ENCODE measurements at regions not wholly inside any gene's neighbourhood (a gene's known extent, or its start where the extent isn't known, plus 50 kb on each side); places are given as distances from the start of the nearest gene placed in this dataset.

DNA sequence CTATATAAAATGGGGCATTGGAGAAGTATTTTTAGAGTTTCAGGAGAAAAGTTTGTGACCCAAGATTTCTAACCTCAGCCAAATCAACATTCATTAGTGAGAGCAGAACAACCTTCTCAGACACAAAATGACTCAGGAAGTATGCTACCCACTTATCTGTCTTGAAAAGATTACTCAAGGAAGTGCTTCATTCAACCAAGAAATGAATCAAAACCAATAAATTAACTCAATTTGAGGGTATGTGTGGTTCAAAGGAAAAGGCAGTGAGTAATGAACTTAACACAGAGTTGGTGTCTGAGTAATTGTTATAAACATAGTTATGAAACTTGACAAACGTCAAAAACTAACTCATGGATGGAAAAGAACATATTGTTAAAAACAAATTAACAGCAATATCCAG, 227.6 kb downstream of the HAO1 start:
- Histone ChIP-seq H3K27ac (replicated peaks; ENCODE audit: low read length) (no peak overlapping the region), H3K27me3 (ENCODE audit: control insufficient read depth in 3 of 3, insufficient read depth in 3 of 3, low read depth in 1 of 3, low read length in 3 of 3) (no peaks in the 10 kb centered on the region), H2BK15ac (ENCODE audit: low read length) (no peak overlapping the region), H3K36me3 (replicated peaks in 1 of 2; ENCODE audit: control insufficient read depth in 2 of 2, insufficient read depth in 2 of 2, low read length in 2 of 2) (no peaks in the 10 kb centered on the region), H3K4ac (ENCODE audit: low read length) (no peak overlapping the region), H2BK12ac (ENCODE audit: low read length) (no peak overlapping the region), H2BK120ac (ENCODE audit: low read depth, low read length) (no peak overlapping the region), H2BK5ac (ENCODE audit: low read length) (no peak overlapping the region), H3K79me1 (ENCODE audit: low read depth, low read length) (no peaks in the 10 kb centered on the region), H4K8ac (ENCODE audit: low read depth, low read length) (no peak overlapping the region), H3K18ac (ENCODE audit: low read length) (no peak overlapping the region), H3K4me1 (ENCODE audit: control insufficient read depth in 2 of 2, insufficient read depth in 1 of 2, low read depth in 1 of 2, low read length in 2 of 2) (no peaks in the 10 kb centered on the region), H3K23ac (ENCODE audit: low read depth, low read length, poor library complexity) (no peak overlapping the region), H2AK5ac (ENCODE audit: low read depth, low read length) (no peak overlapping the region), H3K4me3 (ENCODE audit: low read length in 2 of 2) (no peak overlapping the region), H2AFZ (ENCODE audit: low read length) (no peak overlapping the region), H4K91ac (ENCODE audit: low read depth, low read length, poor library complexity) (no peak overlapping the region), H3K9me3 (replicated peaks in 1 of 2; ENCODE audit: control insufficient read depth in 2 of 2, insufficient read depth in 1 of 2, low read depth in 1 of 2, low read length in 2 of 2) (no peaks in the 10 kb centered on the region), H3K4me2 (ENCODE audit: insufficient read depth, low read length, poor library complexity, severe bottlenecking) (no peak overlapping the region), H3K14ac (ENCODE audit: low read length) (no peak overlapping the region), H3K9ac (ENCODE audit: low read depth, low read length, poor library complexity) (no peak overlapping the region)
- no CpG with 5 or more reads among the region's 1 CpG for WGBS, 2 donors (ENCODE audit: extremely low coverage in 2 of 2, insufficient read length in 2 of 2, insufficient replicate concordance in 1 of 2)
- DNase-seq (ENCODE audit: low spot score): no peak

DNA sequence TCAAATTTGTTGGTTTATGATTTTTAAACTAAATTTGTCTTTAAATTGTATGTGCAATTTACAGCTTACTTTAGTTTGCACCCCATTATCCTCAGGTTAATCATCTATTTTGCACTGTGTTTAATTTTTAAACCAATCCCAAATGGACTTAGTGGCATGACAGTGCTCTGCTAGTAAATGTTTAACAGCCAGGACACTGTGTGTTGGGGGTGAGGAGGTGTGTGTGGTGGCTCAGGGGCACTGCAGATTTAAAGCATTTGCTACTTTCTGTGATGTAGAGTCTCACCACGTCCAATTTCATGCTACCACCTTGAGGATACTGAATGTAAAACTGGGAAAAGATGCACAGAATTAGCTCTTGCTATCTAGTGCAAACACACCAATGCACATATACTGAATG, 225.7 kb downstream of the HAO1 start:
- no peak overlapping the region for H2BK5ac ChIP-seq (ENCODE audit: low read length)
- no peak overlapping the region for H2AFZ ChIP-seq (ENCODE audit: low read length)
- no CpG with 5 or more reads among the region's 1 CpG for WGBS, 2 donors (ENCODE audit: extremely low coverage in 2 of 2, insufficient read length in 2 of 2, insufficient replicate concordance in 1 of 2)
- no peak overlapping the region for H2BK120ac ChIP-seq (ENCODE audit: low read depth, low read length)
- no peaks in the 10 kb centered on the region for H3K79me1 ChIP-seq (ENCODE audit: low read depth, low read length)
- no peak overlapping the region for H2BK12ac ChIP-seq (ENCODE audit: low read length)
- no peaks in the 10 kb centered on the region for H3K27me3 ChIP-seq (ENCODE audit: control insufficient read depth in 3 of 3, insufficient read depth in 3 of 3, low read depth in 1 of 3, low read length in 3 of 3)
- no peak overlapping the region for H2BK15ac ChIP-seq (ENCODE audit: low read length)
- H3K23ac ChIP-seq (ENCODE audit: low read depth, low read length, poor library complexity): no peak overlapping the region
- H3K14ac ChIP-seq (ENCODE audit: low read length): no peak overlapping the region
- no peaks in the 10 kb centered on the region for H3K9me3 ChIP-seq (replicated peaks in 1 of 2; ENCODE audit: control insufficient read depth in 2 of 2, insufficient read depth in 1 of 2, low read depth in 1 of 2, low read length in 2 of 2)
- no peaks in the 10 kb centered on the region for H3K4me1 ChIP-seq (ENCODE audit: control insufficient read depth in 2 of 2, insufficient read depth in 1 of 2, low read depth in 1 of 2, low read length in 2 of 2)
- H3K4me3 ChIP-seq (ENCODE audit: low read length in 2 of 2): no peak overlapping the region
- H4K8ac ChIP-seq (ENCODE audit: low read depth, low read length): no peak overlapping the region
- no peak overlapping the region for H3K9ac ChIP-seq (ENCODE audit: low read depth, low read length, poor library complexity)
- no peak overlapping the region for H2AK5ac ChIP-seq (ENCODE audit: low read depth, low read length)
- H3K27ac ChIP-seq (replicated peaks; ENCODE audit: low read length): no peak overlapping the region
- H3K36me3 ChIP-seq (replicated peaks in 1 of 2; ENCODE audit: control insufficient read depth in 2 of 2, insufficient read depth in 2 of 2, low read length in 2 of 2): no peaks in the 10 kb centered on the region
- no peak overlapping the region for H3K4ac ChIP-seq (ENCODE audit: low read length)
- no peak overlapping the region for H3K4me2 ChIP-seq (ENCODE audit: insufficient read depth, low read length, poor library complexity, severe bottlenecking)
- H3K18ac ChIP-seq (ENCODE audit: low read length): no peak overlapping the region
- DNase-seq (ENCODE audit: low spot score): no peak
- H4K91ac ChIP-seq (ENCODE audit: low read depth, low read length, poor library complexity): no peak overlapping the region

DNA sequence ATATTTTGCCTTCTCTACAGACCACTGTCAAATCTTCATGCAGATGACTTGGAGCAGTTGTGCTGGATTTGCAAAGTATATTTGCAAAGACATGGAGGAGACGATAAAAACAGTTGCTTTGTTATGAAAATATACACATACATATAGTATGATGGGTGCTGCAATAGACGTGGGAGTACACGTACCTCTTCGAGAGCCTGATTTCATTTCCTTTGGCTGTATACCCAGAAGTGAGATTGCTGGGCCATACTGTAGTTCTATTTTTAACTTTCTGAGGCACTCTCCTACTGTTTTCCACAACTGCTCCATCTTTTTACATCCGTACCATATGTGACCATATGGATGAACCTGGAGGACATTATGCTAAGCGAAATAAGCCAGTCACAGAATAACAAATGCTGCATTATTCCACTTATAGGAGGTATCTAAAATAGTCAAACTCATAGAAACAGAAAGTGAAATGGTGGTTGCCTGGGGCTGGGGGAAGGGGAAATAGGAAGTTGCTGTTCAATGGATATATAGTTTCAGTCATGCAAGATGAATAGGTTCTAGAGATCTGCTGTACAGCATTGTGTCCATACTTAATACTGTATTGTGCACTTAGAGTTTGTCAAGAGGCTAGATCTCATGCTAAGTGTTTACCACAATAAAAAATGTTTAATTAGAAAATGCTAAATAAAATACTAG, 223.8 kb downstream of the HAO1 start:
- Histone ChIP-seq H3K4me2 (ENCODE audit: insufficient read depth, low read length, poor library complexity, severe bottlenecking) (no peak overlapping the region), H3K27me3 (ENCODE audit: control insufficient read depth in 3 of 3, insufficient read depth in 3 of 3, low read depth in 1 of 3, low read length in 3 of 3) (no peaks in the 10 kb centered on the region), H3K4me1 (ENCODE audit: control insufficient read depth in 2 of 2, insufficient read depth in 1 of 2, low read depth in 1 of 2, low read length in 2 of 2) (no peaks in the 10 kb centered on the region), H3K18ac (ENCODE audit: low read length) (no peak overlapping the region), H3K9me3 (replicated peaks in 1 of 2; ENCODE audit: control insufficient read depth in 2 of 2, insufficient read depth in 1 of 2, low read depth in 1 of 2, low read length in 2 of 2) (no peaks in the 10 kb centered on the region), H4K91ac (ENCODE audit: low read depth, low read length, poor library complexity) (no peak overlapping the region), H3K23ac (ENCODE audit: low read depth, low read length, poor library complexity) (no peak overlapping the region), H3K4me3 (ENCODE audit: low read length in 2 of 2) (no peak overlapping the region), H2BK120ac (ENCODE audit: low read depth, low read length) (no peak overlapping the region), H2AK5ac (ENCODE audit: low read depth, low read length) (no peak overlapping the region), H2BK5ac (ENCODE audit: low read length) (no peak overlapping the region), H3K36me3 (replicated peaks in 1 of 2; ENCODE audit: control insufficient read depth in 2 of 2, insufficient read depth in 2 of 2, low read length in 2 of 2) (no peaks in the 10 kb centered on the region), H4K8ac (ENCODE audit: low read depth, low read length) (no peak overlapping the region), H3K9ac (ENCODE audit: low read depth, low read length, poor library complexity) (no peak overlapping the region), H2BK15ac (ENCODE audit: low read length) (no peak overlapping the region), H3K27ac (replicated peaks; ENCODE audit: low read length) (no peak overlapping the region), H2BK12ac (ENCODE audit: low read length) (no peak overlapping the region), H3K79me1 (ENCODE audit: low read depth, low read length) (no peaks in the 10 kb centered on the region), H3K4ac (ENCODE audit: low read length) (no peak overlapping the region), H3K14ac (ENCODE audit: low read length) (no peak overlapping the region), H2AFZ (ENCODE audit: low read length) (no peak overlapping the region)
- no peak for DNase-seq (ENCODE audit: low spot score)
- no CpG with 5 or more reads among the region's 6 CpGs for whole genome bisulfite sequencing, 2 donors (ENCODE audit: extremely low coverage in 2 of 2, insufficient read length in 2 of 2, insufficient replicate concordance in 1 of 2)

DNA sequence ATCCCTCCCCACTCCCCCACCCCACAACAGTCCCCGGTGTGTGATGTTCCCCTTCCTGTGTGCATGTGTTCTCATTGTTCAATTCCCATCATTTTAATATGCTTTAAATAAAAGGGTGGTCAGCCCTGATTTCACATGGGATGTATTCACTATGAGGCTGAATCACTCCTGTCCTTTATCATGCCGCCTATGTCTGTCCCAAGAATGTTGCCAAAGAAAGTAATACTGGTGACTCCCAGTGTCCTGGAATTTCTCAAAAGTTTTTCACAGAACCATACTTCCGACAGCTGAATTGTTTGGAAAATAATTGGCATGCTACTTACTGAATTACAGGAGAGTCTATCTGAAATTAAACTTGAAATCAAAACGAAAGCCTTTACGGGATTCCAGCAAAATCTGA, 217.7 kb downstream of the HAO1 start:
- Histone ChIP-seq H3K79me1 (ENCODE audit: low read depth, low read length) (no peaks in the 10 kb centered on the region), H3K27me3 (ENCODE audit: control insufficient read depth in 3 of 3, insufficient read depth in 3 of 3, low read depth in 1 of 3, low read length in 3 of 3) (no peaks in the 10 kb centered on the region), H3K4me1 (ENCODE audit: control insufficient read depth in 2 of 2, insufficient read depth in 1 of 2, low read depth in 1 of 2, low read length in 2 of 2) (no peaks in the 10 kb centered on the region), H2BK15ac (ENCODE audit: low read length) (no peak overlapping the region), H3K4ac (ENCODE audit: low read length) (no peak overlapping the region), H4K8ac (ENCODE audit: low read depth, low read length) (no peak overlapping the region), H3K27ac (replicated peaks; ENCODE audit: low read length) (no peak overlapping the region), H4K91ac (ENCODE audit: low read depth, low read length, poor library complexity) (no peak overlapping the region), H3K9ac (ENCODE audit: low read depth, low read length, poor library complexity) (no peak overlapping the region), H3K4me2 (ENCODE audit: insufficient read depth, low read length, poor library complexity, severe bottlenecking) (no peak overlapping the region), H3K36me3 (replicated peaks in 1 of 2; ENCODE audit: control insufficient read depth in 2 of 2, insufficient read depth in 2 of 2, low read length in 2 of 2) (no peaks in the 10 kb centered on the region), H2BK5ac (ENCODE audit: low read length) (no peak overlapping the region), H3K18ac (ENCODE audit: low read length) (no peak overlapping the region), H3K23ac (ENCODE audit: low read depth, low read length, poor library complexity) (no peak overlapping the region), H3K4me3 (ENCODE audit: low read length in 2 of 2) (no peak overlapping the region), H2AFZ (ENCODE audit: low read length) (no peak overlapping the region), H3K9me3 (replicated peaks in 1 of 2; ENCODE audit: control insufficient read depth in 2 of 2, insufficient read depth in 1 of 2, low read depth in 1 of 2, low read length in 2 of 2) (no peaks in the 10 kb centered on the region), H2BK120ac (ENCODE audit: low read depth, low read length) (no peak overlapping the region), H3K14ac (ENCODE audit: low read length) (no peak overlapping the region), H2BK12ac (ENCODE audit: low read length) (no peak overlapping the region), H2AK5ac (ENCODE audit: low read depth, low read length) (no peak overlapping the region)
- WGBS, 2 donors (ENCODE audit: extremely low coverage in 2 of 2, insufficient read length in 2 of 2, insufficient replicate concordance in 1 of 2): no CpG with 5 or more reads among the region's 5 CpGs
- DNase-seq (ENCODE audit: low spot score): no peak

Measured in neuronal stem cell (in vitro differentiated cells).